ENCODE measurements at regions not wholly inside any gene's neighbourhood (a gene's known extent, or its start where the extent isn't known, plus 50 kb on each side); places are given as distances from the start of the nearest gene placed in this dataset.

- TF ChIP-seq CTCF (IDR thresholded peaks at IDR 0.05 in 4 of 5, conservative IDR thresholded peaks at IDR 0.05 in 1 of 5): no peak
- no peak for TF ChIP-seq POLR2A (IDR thresholded peaks at IDR 0.05)
- ATAC-seq: no peak
- Histone ChIP-seq H3K27ac (no peak overlapping the region), H3K36me3 (no peaks in the 10 kb centered on the region), H3K4me3 (no peak overlapping the region), H3K27me3 (no peaks in the 10 kb centered on the region), H3K9me3 (no peaks in the 10 kb centered on the region), H3K4me1 (no peaks in the 10 kb centered on the region)
- in situ Hi-C loops (cut with MboI; ENCODE audit: low sequenced_read_pairs in 4 of 4) (loop anchor here in 2 of 4 donors (5.0 to 10.0 kb wide), 2 partner anchors 232 to 235 kb away; no protein-coding TSS in a partner anchor), intact Hi-C loops (cut with DNase I; ENCODE audit: low total_unique reads) (loop anchor here (10.0 kb wide), 1 partner anchor 235 kb away; no protein-coding TSS in a partner anchor)
- DNase-seq: no peak
Measured at GRCh38 chr5:54909911-54910870, 75.2 kb downstream of the ESM1 start.

- TF ChIP-seq POLR2A (IDR thresholded peaks at IDR 0.05): no peak
- TF ChIP-seq CTCF (IDR thresholded peaks at IDR 0.05 in 4 of 5, conservative IDR thresholded peaks at IDR 0.05 in 1 of 5): no peak
- DNase-seq (no peak), ATAC-seq (no peak)
- in situ Hi-C loops (cut with MboI; ENCODE audit: low sequenced_read_pairs in 4 of 4) (loop anchor here in 2 of 4 donors (5.0 to 10.0 kb wide), 2 partner anchors 233 to 236 kb away; no protein-coding TSS in a partner anchor), intact Hi-C loops (cut with DNase I; ENCODE audit: low total_unique reads) (loop anchor here (10.0 kb wide), 1 partner anchor 236 kb away; no protein-coding TSS in a partner anchor)
- H3K27ac ChIP-seq: no peak overlapping the region
- H3K9me3 ChIP-seq: no peaks in the 10 kb centered on the region
- peaks cover 0 to under 1% (median 0%) of the 10 kb centered on the region in 3 donors for H3K27me3 ChIP-seq
- H3K36me3 ChIP-seq: no peaks in the 10 kb centered on the region
- no peak overlapping the region for H3K4me3 ChIP-seq
- no peaks in the 10 kb centered on the region for H3K4me1 ChIP-seq
Measured at GRCh38 chr5:54908774-54909525, 76.4 kb downstream of the ESM1 start.

GRCh38 chr5:54905942-54906537, 79.4 kb downstream of the ESM1 start:
- intact Hi-C loops (cut with DNase I; ENCODE audit: low total_unique reads) (loop anchor here (10.0 kb wide), 1 partner anchor 239 kb away; no protein-coding TSS in a partner anchor), in situ Hi-C loops (cut with MboI; ENCODE audit: low sequenced_read_pairs in 4 of 4) (loop anchor here in 2 of 4 donors (5.0 to 10.0 kb wide), 2 partner anchors 236 to 239 kb away; no protein-coding TSS in a partner anchor)
- Histone ChIP-seq H3K4me3 (no peak overlapping the region), H3K9me3 (no peaks in the 10 kb centered on the region), H3K27ac (no peak overlapping the region), H3K27me3 (peaks cover 0 to 5% (median 0%) of the 10 kb centered on the region in 3 donors), H3K36me3 (no peaks in the 10 kb centered on the region), H3K4me1 (peaks cover 0 to 4% of the 10 kb centered on the region in 2 donors)
- no peak for TF ChIP-seq POLR2A (IDR thresholded peaks at IDR 0.05)
- TF ChIP-seq CTCF (IDR thresholded peaks at IDR 0.05 in 4 of 5, conservative IDR thresholded peaks at IDR 0.05 in 1 of 5): peak in 2 of 5 experiments; percentile 46 to 56
- ATAC-seq: no peak
- no peak for DNase-seq

- DNase-seq (no peak), ATAC-seq (no peak)
- Histone ChIP-seq H3K27me3 (peaks cover 0 to 5% (median 0%) of the 10 kb centered on the region in 3 donors), H3K9me3 (no peaks in the 10 kb centered on the region), H3K4me3 (no peak overlapping the region), H3K36me3 (no peaks in the 10 kb centered on the region), H3K27ac (no peak overlapping the region), H3K4me1 (peaks cover 0 to 4% of the 10 kb centered on the region in 2 donors)
- intact Hi-C loops (cut with DNase I; ENCODE audit: low total_unique reads): loop anchor here (10.0 kb wide), 1 partner anchor 239 kb away; no protein-coding TSS in a partner anchor
- no peak for TF ChIP-seq POLR2A (IDR thresholded peaks at IDR 0.05)
- no peak for TF ChIP-seq CTCF (IDR thresholded peaks at IDR 0.05 in 4 of 5, conservative IDR thresholded peaks at IDR 0.05 in 1 of 5)
- in situ Hi-C loops (cut with MboI; ENCODE audit: low sequenced_read_pairs in 4 of 4): loop anchor here in 2 of 4 donors (5.0 to 10.0 kb wide), 2 partner anchors 237 to 239 kb away; no protein-coding TSS in a partner anchor
Measured at GRCh38 chr5:54905246-54905795, 80.1 kb downstream of the ESM1 start.
